IMR-90 (cell line): ENCODE measurements at regions not wholly inside any gene's neighbourhood (a gene's known extent, or its start where the extent isn't known, plus 50 kb on each side); places are given as distances from the start of the nearest gene placed in this dataset.

Source experiments
- ATAC-seq: fragments of 200-7000 bp; cut with Tn5 transposase; 2 replicates; pipeline ENCODE4 v1.9.1; 2020; ENCODE audit warnings: low read depth, mild to moderate bottlenecking, moderate library complexity
- BruUV-seq: library from RNA; stranded (reverse); fragments of 400-500 nt; replicated peaks from 2 replicates; lab custom pipeline; 2021; lab: Mats Ljungman, UMichigan
- CTCF ChIA-PET: fragments of 300-600 bp; formaldehyde crosslinking; extraction: SDS; loops from one replicate; lab custom pipeline; 2021; ENCODE audit warnings: antibody characterized with exemption; lab: Yijun Ruan, JAX
- POLR2A ChIA-PET: fragments of 300-600 bp; sonication (Branson Sonifier 250); formaldehyde crosslinking; loops from one replicate; lab custom pipeline; 2022; ENCODE audit warnings: antibody characterized with exemption; ENCODE audit not compliant: unreplicated experiment; lab: Charles Lee
- DNase-seq: peaks from one replicate; pipeline ENCODE4 v3.0.0; 2013
- H2AFZ ChIP-seq: replicated peaks from 2 replicates; pipeline ENCODE3; 2013; ENCODE audit warnings: low read length, mild to moderate bottlenecking; ENCODE audit not compliant: poor library complexity
- H2AK5ac ChIP-seq: 2 replicates; pipeline ENCODE4 v1.6.1; 2013; ENCODE audit warnings: low read depth, low read length, inconsistent platforms
- H2AK9ac ChIP-seq: replicated peaks from 2 replicates; pipeline ENCODE3; 2013; ENCODE audit warnings: mild to moderate bottlenecking, low read depth, low read length, moderate library complexity; ENCODE audit not compliant: poor library complexity
- H2BK120ac ChIP-seq: 2 replicates; pipeline ENCODE4 v1.6.1; 2013; ENCODE audit warnings: low read depth, low read length, inconsistent platforms
- H2BK15ac ChIP-seq: 3 replicates; pipeline ENCODE4 v1.6.1; 2013; ENCODE audit warnings: low read depth, low read length, inconsistent platforms
- H2BK20ac ChIP-seq: 2 replicates; pipeline ENCODE4 v1.6.1; 2013; ENCODE audit warnings: low read depth, mild to moderate bottlenecking, inconsistent platforms, low read length, moderate library complexity
- H2BK5ac ChIP-seq: 2 replicates; pipeline ENCODE4 v1.6.1; 2013; ENCODE audit warnings: mild to moderate bottlenecking, low read depth, low read length, inconsistent platforms; ENCODE audit not compliant: poor library complexity, severe bottlenecking
- H3K14ac ChIP-seq: replicated peaks from 2 replicates; pipeline ENCODE4 v1.6.1; 2013; ENCODE audit warnings: low read depth, low read length, inconsistent platforms
- H3K18ac ChIP-seq: 2 replicates; pipeline ENCODE4 v1.6.1; 2013; ENCODE audit warnings: low read depth, low read length, control low read depth
- H3K23ac ChIP-seq: 2 replicates; pipeline ENCODE4 v1.6.1; 2013; ENCODE audit warnings: low read depth, low read length, inconsistent platforms
- H3K27ac ChIP-seq: 2 replicates; pipeline ENCODE4 v1.5.1; 2013; ENCODE audit warnings: mild to moderate bottlenecking, control low read depth, low read length; ENCODE audit not compliant: insufficient read depth
- H3K27me3 ChIP-seq: 2 replicates; pipeline ENCODE4 v1.6.1; 2013; ENCODE audit warnings: low read length; ENCODE audit not compliant: control insufficient read depth, insufficient read depth
- H3K36me3 ChIP-seq: 2 replicates; pipeline ENCODE4 v1.6.1; 2013; ENCODE audit warnings: low read length, mixed read lengths; ENCODE audit not compliant: control insufficient read depth, insufficient read depth
- H3K4ac ChIP-seq: 2 replicates; pipeline ENCODE4 v1.6.1; 2013; ENCODE audit warnings: low read depth, low read length, inconsistent platforms
- H3K4me1 ChIP-seq: 2 replicates; pipeline ENCODE4 v1.6.1; 2013; ENCODE audit warnings: low read length, mixed read lengths; ENCODE audit not compliant: control insufficient read depth, insufficient read depth
- H3K4me2 ChIP-seq: 2 replicates; pipeline ENCODE4 v1.6.1; 2013; ENCODE audit warnings: low read depth, mild to moderate bottlenecking, control low read depth, low read length, moderate library complexity
- H3K4me3 ChIP-seq: 2 replicates; pipeline ENCODE4 v1.5.1; 2013; ENCODE audit warnings: low read depth, mild to moderate bottlenecking, control low read depth, low read length, moderate library complexity; ENCODE audit not compliant: insufficient read depth
- H3K56ac ChIP-seq: 2 replicates; pipeline ENCODE4 v1.6.1; 2013; ENCODE audit warnings: low read length, inconsistent platforms; ENCODE audit not compliant: insufficient read depth; ENCODE audit errors: extremely low read depth
- H3K79me1 ChIP-seq, 2 experiments: 2 replicates each; pipeline ENCODE4 v1.6.1; 2013; ENCODE audit warnings: low read length in 2 of 2, inconsistent platforms in 1 of 2, low read depth in 1 of 2
- H3K9ac ChIP-seq: 2 replicates; pipeline ENCODE4 v1.6.1; 2013; ENCODE audit warnings: low read depth, low read length, control low read depth
- H3K9me1 ChIP-seq: 2 replicates; pipeline ENCODE4 v1.6.1; 2013; ENCODE audit warnings: low read length, inconsistent platforms; ENCODE audit not compliant: insufficient read depth
- H3K9me3 ChIP-seq: 2 replicates; pipeline ENCODE4 v1.6.1; 2013; ENCODE audit warnings: low read length; ENCODE audit not compliant: control insufficient read depth, insufficient read depth
- H4K20me1 ChIP-seq: 2 replicates; pipeline ENCODE4 v1.6.1; 2013; ENCODE audit warnings: low read length, inconsistent platforms; ENCODE audit not compliant: insufficient read depth
- H4K5ac ChIP-seq: 2 replicates; pipeline ENCODE4 v1.6.1; 2013; ENCODE audit warnings: mild to moderate bottlenecking, low read depth, low read length, control low read depth
- H4K8ac ChIP-seq, 2 experiments: 2 replicates each; pipeline ENCODE4 v1.6.1; 2013; ENCODE audit warnings: low read depth in 2 of 2, low read length in 2 of 2, control low read depth in 1 of 2, inconsistent platforms in 1 of 2
- H4K91ac ChIP-seq: 2 replicates; pipeline ENCODE4 v1.6.1; 2013; ENCODE audit warnings: low read depth, low read length, inconsistent platforms; ENCODE audit not compliant: insufficient read depth
- CEBPB ChIP-seq: IDR thresholded peaks from 2 replicates; pipeline ENCODE4 v1.6.1; 2012; ENCODE audit warnings: low read depth, low read length, improper control_type of control experiment
- CHD1 ChIP-seq: IDR thresholded peaks from 2 replicates; pipeline ENCODE4 v1.6.1; 2012; ENCODE audit warnings: low read depth, low read length, improper control_type of control experiment
- CTCF ChIP-seq: conservative IDR thresholded peaks from 2 replicates; pipeline ENCODE4 v1.5.1; 2012; ENCODE audit warnings: mild to moderate bottlenecking, low read depth, low read length, improper control_type of control experiment
- FOS ChIP-seq: fragments of 150-350 bp; IDR thresholded peaks from 2 replicates; pipeline ENCODE4 v1.6.1; 2016; ENCODE audit warnings: low read depth, low read length
- MAFK ChIP-seq: IDR thresholded peaks from 2 replicates; pipeline ENCODE4 v1.6.1; 2012; ENCODE audit warnings: low read depth, low read length, improper control_type of control experiment
- MAZ ChIP-seq: IDR thresholded peaks from 2 replicates; pipeline ENCODE4 v1.6.1; 2012; ENCODE audit warnings: low read depth, mild to moderate bottlenecking, low read length, improper control_type of control experiment, moderate library complexity, borderline replicate concordance
- NFE2L2 ChIP-seq: fragments of 150-350 bp; IDR thresholded peaks from 2 replicates; pipeline ENCODE4 v1.6.1; 2016; ENCODE audit warnings: low read depth, mild to moderate bottlenecking, low read length
- POLR2A ChIP-seq: IDR thresholded peaks from 2 replicates; pipeline ENCODE4 v1.6.1; 2012; ENCODE audit warnings: mild to moderate bottlenecking, low read depth, low read length
- RCOR1 ChIP-seq: IDR thresholded peaks from 2 replicates; pipeline ENCODE4 v1.6.1; 2012; ENCODE audit warnings: mild to moderate bottlenecking, low read length, improper control_type of control experiment; ENCODE audit not compliant: insufficient replicate concordance
- RFX5 ChIP-seq: IDR thresholded peaks from 2 replicates; pipeline ENCODE4 v1.8.0; 2012; ENCODE audit warnings: low read depth, mild to moderate bottlenecking, low read length, moderate library complexity
- SMC3 ChIP-seq: fragments of 150-350 bp; IDR thresholded peaks from 2 replicates; pipeline ENCODE4 v1.6.1; 2016; ENCODE audit warnings: low read depth, mild to moderate bottlenecking, antibody characterized with exemption, low read length, moderate library complexity
- USF2 ChIP-seq: fragments of 150-350 bp; IDR thresholded peaks from 2 replicates; pipeline ENCODE4 v1.6.1; 2017; ENCODE audit warnings: mild to moderate bottlenecking, antibody characterized with exemption, low read length, low read depth
- WGBS, 2 experiments: methylation state at CpG; one replicate each; pipeline versions ENCODE4 v1.1.5 to v1.1.7; 2013; ENCODE audit warnings: missing lambda C conversion rate in 2 of 2; ENCODE audit not compliant: insufficient read length in 1 of 2; ENCODE audit errors: extremely low coverage in 2 of 2; 5-methylcytosine and 5-hydroxymethylcytosine counted together
- dilution Hi-C: fragments of 300-500 bp; cut with HindIII; formaldehyde crosslinking; loops from one replicate; pipeline ENCODE4 v1.14.3; 2018; ENCODE audit warnings: low sequenced_read_pairs; ENCODE audit not compliant: unreplicated experiment
- in situ Hi-C: fragments of 300-500 bp; cut with MboI; formaldehyde crosslinking; loops from 3 replicates; pipeline ENCODE4 v1.14.3; 2019; ENCODE audit warnings: low sequenced_read_pairs, inconsistent platforms, mixed read lengths
- intact Hi-C: fragments of 100-400 bp; cut with micrococcal nuclease; formaldehyde crosslinking; loops from 2 replicates; pipeline ENCODE4 v1.10.0; 2022
- TF ChIP-seq, protein P1 (sequence below): fragments of 150-350 bp; IDR thresholded peaks from 2 replicates; pipeline ENCODE4 v1.6.1; 2016; ENCODE audit warnings: low read depth, mild to moderate bottlenecking, low read length, moderate library complexity, borderline replicate concordance

- ATAC-seq = no peak
- H4K5ac ChIP-seq = no peak overlapping the region
- no TSS peak for BruUV-seq
- ChIA-PET CTCF (no interaction called here), POLR2A (no interaction called here)
- TF ChIP-seq SMC3 (no peak), RCOR1 (no peak), NFE2L2 (no peak), RFX5 (no peak), MAFK (no peak), CTCF (no peak), USF2 (no peak), POLR2A (no peak), MAZ (no peak), CHD1 (no peak), FOS (no peak), CEBPB (no peak)
- TF ChIP-seq, protein P1, sequence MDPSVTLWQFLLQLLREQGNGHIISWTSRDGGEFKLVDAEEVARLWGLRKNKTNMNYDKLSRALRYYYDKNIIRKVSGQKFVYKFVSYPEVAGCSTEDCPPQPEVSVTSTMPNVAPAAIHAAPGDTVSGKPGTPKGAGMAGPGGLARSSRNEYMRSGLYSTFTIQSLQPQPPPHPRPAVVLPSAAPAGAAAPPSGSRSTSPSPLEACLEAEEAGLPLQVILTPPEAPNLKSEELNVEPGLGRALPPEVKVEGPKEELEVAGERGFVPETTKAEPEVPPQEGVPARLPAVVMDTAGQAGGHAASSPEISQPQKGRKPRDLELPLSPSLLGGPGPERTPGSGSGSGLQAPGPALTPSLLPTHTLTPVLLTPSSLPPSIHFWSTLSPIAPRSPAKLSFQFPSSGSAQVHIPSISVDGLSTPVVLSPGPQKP = no peak
- no peak overlapping the region for H2BK120ac ChIP-seq
- no peaks in the 10 kb centered on the region for H3K27me3 ChIP-seq
- no peaks in the 10 kb centered on the region for H3K36me3 ChIP-seq
- dilution Hi-C loops (no loop called here), in situ Hi-C loops (no loop called here), intact Hi-C loops (no loop called here)
- no peaks in the 10 kb centered on the region for H3K9me1 ChIP-seq
- no peak overlapping the region for H4K91ac ChIP-seq
- H2BK15ac ChIP-seq = no peak overlapping the region
- no peak overlapping the region for H2AK9ac ChIP-seq
- H3K4me1 ChIP-seq = no peaks in the 10 kb centered on the region
- H3K4ac ChIP-seq = no peak overlapping the region
- H3K4me3 ChIP-seq = no peak overlapping the region
- H3K9ac ChIP-seq = no peak overlapping the region
- no peak overlapping the region for H2AK5ac ChIP-seq
- no peaks in the 10 kb centered on the region for H4K20me1 ChIP-seq
- H2BK5ac ChIP-seq = no peak overlapping the region
- peaks cover 5% of the 10 kb centered on the region; the same call in 1 of the 2 replicates for H3K9me3 ChIP-seq
- no peak overlapping the region for H3K23ac ChIP-seq
- no CpG with 5 or more reads among the region's 4 CpGs for WGBS, 2 experiments
- H3K4me2 ChIP-seq = no peak overlapping the region
- H3K56ac ChIP-seq = no peak overlapping the region
- no peaks in the 10 kb centered on the region for H3K79me1 ChIP-seq
- no peak overlapping the region for H2BK20ac ChIP-seq
- no peak overlapping the region for H3K18ac ChIP-seq
- H3K27ac ChIP-seq = no peak overlapping the region
- H3K14ac ChIP-seq = no peak overlapping the region
- no peak for DNase-seq
- no peak overlapping the region for H4K8ac ChIP-seq
- no peak overlapping the region for H2AFZ ChIP-seq
Measured at GRCh38 chrX:6661736-6662135, 126.8 kb upstream of the VCX3A start.
